Esophagus squamous epithelium (tissue), 5 donors: ENCODE measurements at regions not wholly inside any gene's neighbourhood (a gene's known extent, or its start where the extent isn't known, plus 50 kb on each side); places are given as distances from the start of the nearest gene placed in this dataset.

Source experiments
- DNase-seq: peaks from one replicate; lab custom pipeline; 2025; lab: John Stamatoyannopoulos, UW
- H3K27ac ChIP-seq, 4 donors: fragments of 200-600 bp; sonication (generic); one replicate each; pipeline ENCODE4 v1.5.1; 2016 to 2019; ENCODE audit warnings: mild to moderate bottlenecking in 1 of 4
- H3K27me3 ChIP-seq, 4 donors: fragments of 200-600 bp; sonication (generic); 1 replicate in 3 of 4; 2 replicates in 1 of 4; pipeline versions ENCODE4 v1.5.1 to v1.6.0; 2017 to 2021; ENCODE audit warnings: antibody characterized with exemption in 1 of 4
- H3K36me3 ChIP-seq, 3 donors: fragments of 200-600 bp; sonication (generic); one replicate each; pipeline ENCODE4 v1.5.1; 2016 to 2019
- H3K4me1 ChIP-seq, 3 donors: fragments of 200-600 bp; sonication (generic); one replicate each; pipeline ENCODE4 v1.5.1; 2017 to 2019
- H3K4me3 ChIP-seq, 4 donors: fragments of 200-600 bp; sonication (generic); 1 replicate in 3 of 4; 2 replicates in 1 of 4; pipeline ENCODE4 v1.5.1; 2016 to 2019; ENCODE audit warnings: mild to moderate bottlenecking in 2 of 4, moderate library complexity in 1 of 4
- H3K9me3 ChIP-seq, 3 donors: fragments of 200-600 bp; sonication (generic); one replicate each; pipeline ENCODE4 v1.5.1; 2016 to 2019
- CTCF ChIP-seq, 6 experiments: fragments of 450-650 bp in 4 of 6; fragments of 200-600 bp in 2 of 6; sonication (generic) in 2 of 6; IDR thresholded peaks; one replicate each; pipeline ENCODE4 v1.5.1; 2016 to 2019; ENCODE audit warnings: antibody characterized with exemption in 6 of 6, mild to moderate bottlenecking in 4 of 6, moderate library complexity in 4 of 6
- POLR2A ChIP-seq, 4 donors: fragments of 450-650 bp; IDR thresholded peaks; one replicate each; pipeline ENCODE4 v1.6.1; 2017; ENCODE audit warnings: antibody characterized with exemption in 4 of 4, mild to moderate bottlenecking in 4 of 4, moderate library complexity in 3 of 4
- WGBS, 2 donors: methylation state at CpG; one replicate each; pipeline ENCODE4 v1.1.5; 2018; 5-methylcytosine and 5-hydroxymethylcytosine counted together
- intact Hi-C: fragments of 100-400 bp; cut with DNase I; formaldehyde crosslinking; loops from one replicate; pipeline ENCODE4 v1.15.0; 2022
- donor health status: DM: yes; HTN: yes; CAD: no.

- no peaks in the 10 kb centered on the region for H3K27me3 ChIP-seq
- H3K4me1 ChIP-seq = no peaks in the 10 kb centered on the region
- H3K36me3 ChIP-seq = no peaks in the 10 kb centered on the region
- no peak overlapping the region for H3K4me3 ChIP-seq
- H3K27ac ChIP-seq = no peak overlapping the region
- intact Hi-C loops = no loop called here
- DNase-seq = no peak
- TF ChIP-seq POLR2A (IDR thresholded peaks at IDR 0.05) (no peak), CTCF (IDR thresholded peaks at IDR 0.05) (no peak)
- no peaks in the 10 kb centered on the region for H3K9me3 ChIP-seq
- WGBS, 2 donors = 19 to 33% methylated on average over 9 of the region's 9 CpGs
These were observed 522.9 kb downstream of the HS3ST4 start for GRCh38 chr16:26214581-26215174.

GRCh38 chr16:26220894-26221293 is 529.1 kb downstream of the HS3ST4 start:
- no peak for TF ChIP-seq CTCF (IDR thresholded peaks at IDR 0.05)
- no peak for TF ChIP-seq POLR2A (IDR thresholded peaks at IDR 0.05)
- H3K27me3 ChIP-seq = no peaks in the 10 kb centered on the region
- no peak for DNase-seq
- no peaks in the 10 kb centered on the region for H3K4me1 ChIP-seq
- no peak overlapping the region for H3K4me3 ChIP-seq
- no peaks in the 10 kb centered on the region for H3K9me3 ChIP-seq
- intact Hi-C loops = no loop called here
- H3K36me3 ChIP-seq = no peaks in the 10 kb centered on the region
- H3K27ac ChIP-seq = no peak overlapping the region

- intact Hi-C loops = no loop called here
- 87 to 96% methylated on average over 2 of the region's 2 CpGs for WGBS, 2 donors
- TF ChIP-seq CTCF (IDR thresholded peaks at IDR 0.05) (no peak), POLR2A (IDR thresholded peaks at IDR 0.05) (no peak)
- Histone ChIP-seq H3K27ac (no peak overlapping the region), H3K4me1 (no peaks in the 10 kb centered on the region), H3K27me3 (no peaks in the 10 kb centered on the region), H3K4me3 (no peak overlapping the region), H3K9me3 (no peaks in the 10 kb centered on the region), H3K36me3 (no peaks in the 10 kb centered on the region)
- no peak for DNase-seq
These were observed 539.9 kb downstream of the HS3ST4 start for GRCh38 chr16:26231647-26232046.

- 77 to 88% methylated on average over 4 to 5 of the region's 6 CpGs for WGBS, 2 donors
- intact Hi-C loops = no loop called here
- Histone ChIP-seq H3K27ac (no peak overlapping the region), H3K4me3 (no peak overlapping the region), H3K9me3 (no peaks in the 10 kb centered on the region), H3K4me1 (no peaks in the 10 kb centered on the region), H3K27me3 (no peaks in the 10 kb centered on the region), H3K36me3 (no peaks in the 10 kb centered on the region)
- DNase-seq = no peak
- TF ChIP-seq CTCF (IDR thresholded peaks at IDR 0.05) = no peak
- TF ChIP-seq POLR2A (IDR thresholded peaks at IDR 0.05) = no peak
These were observed 549.0 kb downstream of the HS3ST4 start for GRCh38 chr16:26240807-26241206.

- no peaks in the 10 kb centered on the region for H3K36me3 ChIP-seq
- intact Hi-C loops = no loop called here
- no peak overlapping the region for H3K4me3 ChIP-seq
- no peaks in the 10 kb centered on the region for H3K9me3 ChIP-seq
- no peaks in the 10 kb centered on the region for H3K4me1 ChIP-seq
- TF ChIP-seq CTCF (IDR thresholded peaks at IDR 0.05) (no peak), POLR2A (IDR thresholded peaks at IDR 0.05) (no peak)
- 60 to 88% methylated on average over 1 of the region's 1 CpG for WGBS, 2 donors
- no peak overlapping the region for H3K27ac ChIP-seq
- no peaks in the 10 kb centered on the region for H3K27me3 ChIP-seq
- DNase-seq = no peak
These were observed 555.3 kb downstream of the HS3ST4 start for GRCh38 chr16:26247063-26247462.
